HepG2 (cell line): ENCODE measurements at regions not wholly inside any gene's neighbourhood (a gene's known extent, or its start where the extent isn't known, plus 50 kb on each side); places are given as distances from the start of the nearest gene placed in this dataset.

ENCODE experiments used
- CEBPZ ChIP-seq: IDR thresholded peaks from 2 replicates; pipeline ENCODE4 v1.6.1; 2012; ENCODE audit warnings: low read length, improper control_type of control experiment
- NR3C1 ChIP-seq: sonication (generic); formaldehyde crosslinking; IDR thresholded peaks from 2 replicates; pipeline ENCODE4 v1.4.0; 2020; ENCODE audit warnings: missing genetic modification reagents
- REST ChIP-seq, 2 experiments: IDR thresholded peaks; 2 replicates each; pipeline ENCODE4 v1.6.1; 2011 to 2012; ENCODE audit warnings: low read length in 2 of 2, borderline replicate concordance in 1 of 2, low read depth in 1 of 2, mild to moderate bottlenecking in 1 of 2, moderate library complexity in 1 of 2
- RFX3 ChIP-seq: IDR thresholded peaks from 2 replicates; pipeline ENCODE4 v1.6.1; 2016; ENCODE audit warnings: missing biosample characterization, missing genetic modification reagents
- ZNF782 ChIP-seq: sonication (generic); formaldehyde crosslinking; IDR thresholded peaks from 2 replicates; pipeline ENCODE4 v1.4.0; 2020; ENCODE audit warnings: missing genetic modification reagents, mild to moderate bottlenecking, borderline replicate concordance

- TF ChIP-seq REST (IDR thresholded peaks at IDR 0.05; ENCODE audit: borderline replicate concordance in 1 of 2, low read depth in 1 of 2, low read length in 2 of 2) = no peak
- TF ChIP-seq CEBPZ = no peak
- TF ChIP-seq NR3C1 (CRISPR knock-in tag) = no peak
- TF ChIP-seq ZNF782 (CRISPR knock-in tag) = no peak
- TF ChIP-seq RFX3 (CRISPR knock-in tag) = no peak
Observed at GRCh38 chr10:59557642-59558041, 152.0 kb downstream of the SLC16A9 start.
